BE2C (cell line): ENCODE measurements at regions not wholly inside any gene's neighbourhood (a gene's known extent, or its start where the extent isn't known, plus 50 kb on each side); places are given as distances from the start of the nearest gene placed in this dataset.

Experiments
- DNase-seq: peaks from one replicate; pipeline ENCODE4 v3.0.0-alpha.2; 2020
- H3K27me3 ChIP-seq: fragments of 250-450 bp; sonication (Bioruptor Pico); 2 replicates; pipeline ENCODE4 v1.5.1; 2020; ENCODE audit warnings: mild to moderate bottlenecking
- H3K36me3 ChIP-seq: fragments of 250-450 bp; sonication (Bioruptor Pico); 2 replicates; pipeline ENCODE4 v1.5.1; 2020; ENCODE audit warnings: mild to moderate bottlenecking
- H3K4me1 ChIP-seq: fragments of 250-450 bp; sonication (Bioruptor Pico); 2 replicates; pipeline ENCODE4 v1.5.1; 2020
- H3K4me3 ChIP-seq: 2 replicates; pipeline ENCODE4 v1.5.1; 2011; ENCODE audit warnings: low read depth, low read length
- H3K9me3 ChIP-seq: fragments of 250-450 bp; sonication (Bioruptor Pico); 2 replicates; pipeline ENCODE4 v1.5.1; 2020
- CTCF ChIP-seq: IDR thresholded peaks from 2 replicates; pipeline ENCODE4 v1.5.1; 2012; ENCODE audit warnings: mild to moderate bottlenecking, low read depth, low read length

DNA sequence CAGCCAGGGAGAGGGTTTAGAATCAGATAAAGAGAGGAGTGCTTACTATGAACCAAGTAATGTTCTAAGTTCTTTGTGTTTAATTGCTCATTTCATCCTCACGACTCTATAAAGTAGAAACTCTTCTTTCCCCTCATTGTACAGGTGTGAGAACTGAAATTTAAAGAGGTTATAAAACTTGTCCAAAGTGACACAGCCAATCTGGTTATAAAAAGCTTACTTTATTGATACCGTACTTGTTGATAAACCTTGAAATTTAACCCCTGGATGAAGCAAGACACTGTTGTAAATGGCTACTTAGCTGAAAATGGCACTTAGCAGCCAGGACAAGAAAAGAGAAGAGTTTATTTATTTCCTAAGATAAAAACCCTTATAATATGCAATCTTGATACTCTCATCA is 702.4 kb downstream of the KCTD16 start:
- no peak overlapping the region for H3K4me3 ChIP-seq
- no peak for TF ChIP-seq CTCF
- DNase-seq = no peak
- H3K27me3 ChIP-seq = no peaks in the 10 kb centered on the region
- H3K4me1 ChIP-seq = no peaks in the 10 kb centered on the region
- no peaks in the 10 kb centered on the region for H3K36me3 ChIP-seq
- no peaks in the 10 kb centered on the region for H3K9me3 ChIP-seq

GRCh38 chr5:144864118-144864517 is 693.4 kb downstream of the KCTD16 start:
- no peaks in the 10 kb centered on the region for H3K27me3 ChIP-seq
- TF ChIP-seq CTCF = no peak
- H3K9me3 ChIP-seq = no peaks in the 10 kb centered on the region
- H3K4me1 ChIP-seq = no peaks in the 10 kb centered on the region
- no peaks in the 10 kb centered on the region for H3K36me3 ChIP-seq
- no peak overlapping the region for H3K4me3 ChIP-seq
- no peak for DNase-seq

DNA sequence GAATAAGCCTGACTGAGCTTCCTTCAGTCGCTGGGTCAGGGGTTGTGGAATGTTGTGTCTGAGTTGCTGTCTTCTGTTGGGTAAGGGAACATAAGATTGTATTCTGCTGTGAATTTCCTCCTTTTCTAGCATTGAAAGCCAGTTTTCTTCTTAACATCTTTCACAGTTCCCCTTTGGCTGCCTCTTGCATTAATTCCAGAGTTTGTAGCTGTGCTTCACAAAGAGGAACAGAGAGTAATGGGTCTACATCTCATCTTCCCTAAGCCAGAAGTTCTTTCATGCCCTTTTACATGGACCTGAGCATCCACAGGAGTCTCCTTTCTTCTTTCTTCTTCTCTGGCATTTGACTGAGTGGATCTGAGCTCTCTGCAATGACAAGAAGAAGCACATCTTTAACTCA is 686.8 kb downstream of the KCTD16 start:
- no peaks in the 10 kb centered on the region; the same call in 1 of the 2 replicates for H3K9me3 ChIP-seq
- H3K27me3 ChIP-seq = no peaks in the 10 kb centered on the region
- H3K36me3 ChIP-seq = no peaks in the 10 kb centered on the region
- no peak overlapping the region for H3K4me3 ChIP-seq
- no peaks in the 10 kb centered on the region for H3K4me1 ChIP-seq
- DNase-seq = no peak
- TF ChIP-seq CTCF = no peak

- Histone ChIP-seq H3K9me3 (no peaks in the 10 kb centered on the region), H3K36me3 (no peaks in the 10 kb centered on the region), H3K27me3 (no peaks in the 10 kb centered on the region), H3K4me3 (no peak overlapping the region), H3K4me1 (no peaks in the 10 kb centered on the region)
- DNase-seq = no peak
- no peak for TF ChIP-seq CTCF
Observed at GRCh38 chr5:144844086-144844485, 673.4 kb downstream of the KCTD16 start.

- H3K4me1 ChIP-seq = no peaks in the 10 kb centered on the region
- DNase-seq = no peak
- H3K36me3 ChIP-seq = no peaks in the 10 kb centered on the region
- H3K27me3 ChIP-seq = no peaks in the 10 kb centered on the region
- no peaks in the 10 kb centered on the region; the same call in none of the 2 replicates for H3K9me3 ChIP-seq
- H3K4me3 ChIP-seq = no peak overlapping the region
- TF ChIP-seq CTCF = no peak
Observed at GRCh38 chr5:144832416-144832815, 661.7 kb downstream of the KCTD16 start.

DNA sequence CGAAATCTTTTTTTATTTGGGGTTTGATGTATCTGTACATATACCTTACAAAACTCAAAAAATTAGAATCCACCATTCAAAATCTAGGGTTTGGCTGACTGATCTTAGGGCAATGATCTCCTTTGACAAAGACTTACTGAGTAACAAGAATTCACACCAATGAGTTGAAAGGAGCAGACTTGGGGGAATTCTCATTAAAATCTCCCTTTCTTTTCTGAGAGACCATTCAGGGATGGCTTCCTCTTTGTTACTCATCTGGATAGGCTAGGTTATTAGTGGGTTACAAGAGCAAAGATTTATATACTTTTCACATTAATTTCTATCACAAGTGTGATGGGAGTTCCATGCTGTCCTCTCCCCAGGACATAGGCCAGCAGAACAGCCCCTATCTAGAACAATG is 661.0 kb downstream of the KCTD16 start:
- H3K4me1 ChIP-seq = no peaks in the 10 kb centered on the region
- no peak overlapping the region for H3K4me3 ChIP-seq
- no peaks in the 10 kb centered on the region for H3K36me3 ChIP-seq
- TF ChIP-seq CTCF = no peak
- no peaks in the 10 kb centered on the region; the same call in none of the 2 replicates for H3K9me3 ChIP-seq
- DNase-seq = no peak
- no peaks in the 10 kb centered on the region for H3K27me3 ChIP-seq
